CMK (cell line): ENCODE measurements at regions not wholly inside any gene's neighbourhood (a gene's known extent, or its start where the extent isn't known, plus 50 kb on each side); places are given as distances from the start of the nearest gene placed in this dataset.

ENCODE experiments used
- DNase-seq: peaks from one replicate; pipeline ENCODE4 v3.0.0-alpha.2; 2010; ENCODE audit warnings: low read depth

DNA sequence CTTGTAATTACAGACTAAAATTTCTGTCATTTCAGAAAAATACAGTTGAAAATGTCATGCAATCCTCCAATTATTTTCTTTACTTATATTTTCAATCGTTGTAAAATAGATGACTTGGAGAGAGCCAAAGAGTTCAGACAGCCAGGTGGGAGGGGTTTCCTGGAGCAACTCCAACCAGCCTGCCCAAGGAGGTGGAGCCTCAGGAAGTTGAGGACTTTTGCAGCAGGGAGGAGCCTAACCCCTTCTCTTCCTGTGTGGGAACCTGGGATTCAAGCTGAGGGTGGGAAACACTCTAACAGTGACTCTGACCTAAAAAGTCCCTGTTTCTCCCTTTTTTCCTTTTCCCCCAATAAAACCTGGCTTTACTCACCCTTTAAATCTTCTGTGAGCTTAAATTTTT, 72.2 kb upstream of the GABRG1 start:
- DNase-seq = peak; percentile 37

DNA sequence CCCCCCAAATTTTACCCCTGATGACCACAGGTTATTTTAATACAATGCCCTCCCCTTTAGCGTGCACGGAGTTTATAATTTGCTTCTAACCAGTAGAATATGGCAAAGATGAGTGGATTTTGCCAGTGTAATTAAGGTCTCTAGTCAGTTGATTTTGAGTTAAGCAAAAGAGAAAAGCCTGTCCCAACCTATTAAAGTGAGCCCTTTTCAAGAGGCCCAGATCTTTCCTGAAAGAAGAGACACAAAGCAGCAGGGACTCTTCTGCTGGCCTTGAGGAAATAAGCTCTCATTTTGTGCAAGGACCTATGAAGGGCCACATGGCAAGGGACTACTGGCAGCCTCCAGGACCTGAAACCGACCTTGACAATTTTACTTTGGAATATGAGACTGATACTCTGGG, 61.9 kb upstream of the GABRG1 start:
- no peak for DNase-seq

DNA sequence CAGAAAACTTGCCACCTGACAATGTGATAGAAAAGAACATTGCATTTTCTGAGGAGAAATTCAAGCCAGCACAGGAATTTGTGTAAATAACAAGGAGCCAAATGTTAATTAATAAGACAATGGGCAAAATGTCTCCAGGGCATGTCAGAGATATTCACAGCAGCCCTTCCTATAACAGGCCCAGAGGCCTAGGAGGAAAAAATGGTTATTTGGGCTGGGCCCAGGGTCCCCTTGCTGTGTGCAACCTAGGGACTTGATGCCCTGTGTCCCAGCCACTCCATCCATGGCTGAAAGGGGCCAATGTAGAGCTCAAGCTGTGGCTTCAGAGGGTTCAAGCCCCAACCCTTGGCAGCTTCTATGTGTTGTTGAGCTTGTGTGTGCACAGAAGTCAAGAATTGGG, 55.5 kb upstream of the GABRG1 start:
- no peak for DNase-seq
